Stimulated activated CD4-positive, alpha-beta T cell treated with anti-CD3 and anti-CD28 coated beads, TNF-alpha, amount 100 ng/mL, for 4 hours (primary cell): ENCODE measurements at regions not wholly inside any gene's neighbourhood (a gene's known extent, or its start where the extent isn't known, plus 50 kb on each side); places are given as distances from the start of the nearest gene placed in this dataset.
A peak's percentile ranks its signal among the peaks of the same experiment; 100 is the strongest.

Experiments
- DNase-seq, 3 experiments: peaks; one replicate each; pipeline ENCODE4 v3.0.0-alpha.2; 2020; ENCODE audit warnings: low read depth in 3 of 3

DNA sequence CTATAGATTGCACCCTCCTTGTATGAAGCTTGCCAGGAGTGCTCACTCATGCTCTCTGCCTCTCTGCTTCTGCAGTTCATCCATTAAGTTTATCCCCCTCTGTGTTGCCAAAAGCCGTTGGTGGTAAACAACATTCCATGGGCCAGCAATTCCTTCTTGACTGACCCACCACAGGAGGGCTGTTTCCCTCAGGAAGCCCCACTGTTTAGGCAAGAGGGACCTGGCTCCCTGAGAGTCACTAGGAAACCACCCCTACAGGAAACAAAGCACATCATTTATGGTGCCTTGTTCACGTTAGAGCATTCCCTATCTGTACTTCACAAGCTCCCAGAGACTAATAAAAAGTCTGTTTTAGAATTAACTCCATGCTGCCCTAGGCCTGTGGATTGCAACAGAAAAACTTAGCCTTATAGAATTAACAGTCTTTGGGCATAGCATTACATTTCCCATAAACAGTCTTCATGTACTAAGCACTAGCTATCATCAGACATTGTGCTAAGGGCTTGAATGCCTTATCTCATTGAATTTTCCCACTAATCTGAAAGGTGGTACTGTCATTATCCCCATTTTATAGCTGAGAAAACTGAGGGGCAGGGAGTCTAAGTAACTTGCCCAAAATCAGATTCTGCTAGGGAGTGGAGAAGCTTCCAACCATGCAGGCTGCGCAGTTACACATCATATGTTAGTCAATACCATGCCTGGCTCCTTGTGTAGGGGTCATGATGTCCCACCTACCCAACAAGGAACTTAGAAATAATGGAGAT, 149.9 kb downstream of the SHQ1 start:
- DNase-seq = no peak

DNA sequence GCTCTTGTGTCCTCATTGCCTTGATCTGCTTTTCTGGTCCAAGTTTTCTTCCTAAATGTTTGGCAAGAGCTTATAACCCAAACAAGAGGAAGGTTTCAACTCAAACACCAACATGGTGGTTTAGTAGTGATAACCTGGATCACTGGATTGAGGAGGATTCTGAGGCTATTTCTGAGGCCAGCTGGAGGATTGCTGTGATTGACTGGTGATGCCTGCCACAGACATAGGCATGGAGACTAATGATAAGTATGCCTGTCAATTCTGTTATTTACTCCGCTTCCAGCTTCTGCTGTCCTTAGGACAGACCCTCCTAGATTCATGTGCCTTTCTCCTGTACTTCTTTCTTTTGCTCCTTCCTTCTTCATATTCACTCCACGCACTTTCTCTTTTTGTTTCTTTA, 150.5 kb downstream of the SHQ1 start:
- no peak for DNase-seq

DNA sequence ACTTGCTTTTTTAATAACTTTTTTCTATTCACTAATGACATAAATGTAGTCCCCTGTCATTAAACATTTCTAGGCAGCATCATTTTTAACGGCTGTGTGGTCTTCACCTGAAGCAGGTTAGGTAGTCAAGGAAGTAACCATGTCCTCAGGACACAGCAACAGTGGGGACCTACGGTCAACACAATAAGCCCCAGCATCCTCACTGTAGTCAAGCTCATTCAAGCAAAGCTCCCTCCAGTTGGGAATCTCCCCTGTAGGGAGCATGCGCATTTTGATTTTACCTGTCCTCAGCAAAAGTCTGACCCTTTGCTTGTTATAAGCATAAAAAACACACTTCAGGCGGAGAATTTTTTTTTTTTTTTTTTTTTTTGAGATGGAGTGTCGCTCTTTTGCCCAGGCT, 151.4 kb downstream of the SHQ1 start:
- no peak for DNase-seq

DNA sequence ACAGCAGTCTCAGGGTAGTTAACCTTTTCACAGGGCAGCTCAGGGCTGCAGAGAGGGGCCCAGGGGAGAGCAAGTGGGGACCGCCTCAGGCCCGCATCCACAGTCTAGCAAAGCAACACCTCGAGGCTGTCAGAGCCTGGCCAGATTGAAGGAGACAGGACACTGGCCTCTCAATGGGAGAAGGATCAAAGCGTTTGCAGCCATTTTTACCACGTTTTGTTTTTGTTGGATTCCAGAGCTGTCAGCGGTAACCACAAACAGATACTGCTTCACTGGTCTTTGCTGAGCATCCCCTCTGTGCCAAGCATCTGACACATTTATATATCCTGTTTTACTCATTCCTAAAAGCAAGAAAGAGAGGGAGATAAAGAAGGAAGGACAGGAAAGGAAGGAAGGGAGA, 153.8 kb downstream of the SHQ1 start:
- DNase-seq = no peak

DNA sequence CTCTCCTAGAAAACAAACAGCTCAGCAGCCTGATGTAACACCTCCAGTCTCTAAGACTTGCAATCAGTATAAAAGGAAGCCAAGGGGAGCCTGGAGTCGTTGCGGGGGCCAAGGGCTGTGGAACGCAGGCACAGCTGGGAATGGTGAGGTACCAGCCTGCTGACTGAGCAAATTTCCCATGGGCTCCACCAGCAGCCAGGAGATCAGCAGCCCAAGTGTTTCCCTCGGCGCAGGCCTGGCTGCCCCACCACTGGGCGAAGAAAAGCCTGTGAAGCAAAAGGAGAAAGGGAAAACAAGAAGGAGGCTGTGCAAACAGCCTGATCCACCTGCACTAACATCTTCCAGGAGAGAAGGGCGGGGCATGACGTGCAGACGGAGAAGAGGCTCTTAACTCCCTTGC, 155.3 kb downstream of the SHQ1 start:
- DNase-seq = no peak

DNA sequence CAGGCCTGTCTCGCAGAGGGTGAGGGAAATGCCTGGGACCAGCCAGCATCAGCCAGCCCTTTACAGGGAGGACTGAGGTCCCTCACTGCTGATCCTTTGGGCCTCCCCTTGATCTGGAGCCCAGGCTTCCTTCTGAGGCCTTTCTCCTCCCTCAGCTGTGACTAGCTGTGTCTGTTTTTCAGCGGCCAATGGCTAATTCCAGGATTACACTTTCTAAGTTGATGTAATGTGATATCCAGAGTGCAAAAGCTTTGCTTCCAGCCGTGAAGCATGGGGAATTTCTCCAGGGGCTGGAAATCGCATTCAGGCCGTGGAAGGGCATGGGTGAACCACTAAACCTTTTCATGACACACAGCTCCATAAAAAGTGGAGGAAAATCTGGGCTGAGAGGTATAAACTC, 157.6 kb downstream of the SHQ1 start:
- DNase-seq = no peak

DNA sequence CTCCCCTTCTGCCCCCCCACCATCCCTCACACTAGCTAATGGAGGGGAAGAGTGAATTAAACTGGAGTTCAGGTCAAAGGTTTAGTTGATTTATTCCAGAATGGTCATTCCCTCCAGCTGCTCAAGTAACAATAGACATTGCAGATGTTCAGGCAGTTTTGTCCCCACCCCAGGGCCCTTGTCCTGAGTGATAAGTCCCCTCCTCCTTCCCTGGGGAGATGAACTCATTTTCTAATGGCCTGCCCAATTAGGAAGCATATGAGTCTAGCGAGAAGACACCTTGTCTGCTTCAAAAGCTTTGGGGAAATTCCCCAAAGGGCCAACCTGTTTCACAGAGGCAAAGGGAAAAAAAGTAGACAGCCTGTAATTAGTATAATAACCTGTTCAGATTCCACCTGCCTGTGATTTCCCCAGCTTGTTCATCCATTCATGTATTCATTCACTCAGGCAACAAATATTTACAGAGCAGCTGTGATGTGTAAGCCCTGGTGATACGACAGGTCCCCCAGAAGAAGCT, 165.3 kb downstream of the SHQ1 start:
- no peak for DNase-seq

DNA sequence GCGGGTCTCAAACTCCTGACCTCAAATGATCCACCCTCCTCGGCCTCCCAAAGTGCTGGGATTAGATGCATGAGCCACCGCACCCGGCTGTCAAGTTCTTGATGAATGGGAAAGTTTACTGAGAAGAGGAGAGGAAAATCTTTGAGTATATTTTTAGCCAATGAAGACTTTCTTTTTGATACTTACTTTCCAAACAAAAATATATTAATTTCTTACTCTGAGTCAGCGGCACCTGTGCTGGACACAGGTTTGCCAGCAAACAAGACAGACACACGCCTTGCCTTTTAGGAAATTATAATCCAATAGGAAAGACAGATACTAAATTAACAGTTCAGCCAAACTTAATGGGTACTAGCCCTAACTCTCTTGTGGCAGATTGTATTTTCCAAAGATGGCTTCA, 166.6 kb downstream of the SHQ1 start:
- no peak for DNase-seq

DNA sequence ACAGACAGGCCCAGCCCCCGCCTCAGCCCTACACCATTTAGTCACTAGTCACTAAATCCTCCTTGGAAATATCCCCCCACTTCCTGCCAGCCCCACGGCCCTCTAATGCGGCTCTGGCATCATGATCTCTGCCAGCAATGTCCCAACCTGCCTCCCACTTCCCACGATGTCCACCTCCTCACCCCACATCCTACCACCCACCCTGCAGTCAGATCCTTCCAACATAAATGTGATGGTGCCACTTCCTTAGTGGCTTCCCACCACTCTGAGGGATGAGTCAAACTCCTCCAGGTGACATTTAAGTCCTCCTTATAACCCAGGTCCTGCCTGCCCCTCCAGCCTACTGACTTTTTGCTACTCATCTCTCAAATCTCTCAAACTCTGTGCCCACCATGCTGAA, 167.5 kb downstream of the SHQ1 start:
- DNase-seq = no peak

DNA sequence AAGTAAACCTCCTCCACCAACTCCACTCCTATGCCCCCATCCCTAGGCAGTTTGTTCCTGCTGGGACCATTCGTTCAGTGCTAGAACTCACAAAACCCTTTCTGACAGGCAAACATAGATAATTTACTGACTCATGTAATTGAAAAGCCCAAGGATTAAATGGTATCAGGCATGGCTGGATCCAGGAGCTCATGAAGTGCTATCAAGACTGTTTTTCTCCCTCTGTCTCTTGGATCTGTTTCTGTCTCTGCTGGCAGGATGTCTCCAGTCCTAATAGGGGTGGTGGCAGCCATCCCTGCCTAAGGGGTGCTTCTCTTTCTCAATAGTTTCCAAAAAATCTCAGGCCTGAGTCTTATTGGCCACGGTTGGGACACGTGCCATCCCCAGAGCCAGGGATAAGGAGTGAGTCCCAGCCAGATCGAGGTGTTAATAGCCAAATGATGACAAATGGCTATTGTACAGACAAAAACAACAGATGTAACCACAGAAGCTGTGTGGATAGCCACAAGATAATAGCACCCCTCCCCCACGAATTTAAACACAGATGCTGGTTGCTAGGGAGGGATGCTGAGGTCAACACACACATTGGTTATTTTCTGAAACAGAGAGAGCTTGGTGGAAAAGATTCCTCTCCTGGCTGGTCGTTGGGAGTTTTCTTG, 168.6 kb downstream of the SHQ1 start:
- no peak for DNase-seq

DNA sequence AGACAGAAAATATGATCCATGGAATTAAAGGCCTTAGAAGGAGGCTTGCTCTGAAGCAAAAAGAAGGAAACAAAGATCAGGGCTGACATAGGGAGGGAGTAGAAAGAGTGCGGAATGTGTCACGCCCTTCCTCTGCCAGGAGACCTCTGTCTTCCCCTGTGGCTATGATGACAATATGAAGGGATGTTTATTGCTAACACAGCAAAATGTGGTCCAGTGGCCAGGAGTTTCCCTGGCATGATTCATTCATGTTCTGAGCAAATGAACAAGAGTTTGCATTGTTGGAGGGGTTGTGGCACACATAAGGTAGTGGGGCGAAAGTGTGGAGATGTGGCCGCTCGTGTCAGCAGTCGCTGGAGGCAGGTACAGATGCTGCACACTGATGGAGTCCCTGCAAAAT, 169.4 kb downstream of the SHQ1 start:
- no peak for DNase-seq

DNA sequence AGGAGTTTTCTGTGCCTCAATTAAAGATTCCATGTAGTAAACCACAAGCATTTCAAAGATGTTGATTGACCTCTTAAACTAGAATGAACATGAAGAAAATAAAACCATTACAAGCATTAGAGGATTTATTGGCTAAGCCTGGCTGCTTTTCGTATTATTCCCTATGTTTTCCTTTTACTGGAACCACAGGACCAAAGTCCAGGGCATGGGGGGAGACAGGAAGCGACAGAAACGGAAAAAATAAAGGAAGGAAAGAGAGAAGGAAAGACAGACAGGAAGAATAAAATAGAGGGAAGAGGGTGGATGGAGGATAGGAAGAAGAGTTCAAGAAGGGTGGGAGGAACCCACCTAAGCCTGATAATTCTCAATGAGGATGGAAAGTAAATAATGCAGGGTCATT, 169.9 kb downstream of the SHQ1 start:
- DNase-seq = no peak

DNA sequence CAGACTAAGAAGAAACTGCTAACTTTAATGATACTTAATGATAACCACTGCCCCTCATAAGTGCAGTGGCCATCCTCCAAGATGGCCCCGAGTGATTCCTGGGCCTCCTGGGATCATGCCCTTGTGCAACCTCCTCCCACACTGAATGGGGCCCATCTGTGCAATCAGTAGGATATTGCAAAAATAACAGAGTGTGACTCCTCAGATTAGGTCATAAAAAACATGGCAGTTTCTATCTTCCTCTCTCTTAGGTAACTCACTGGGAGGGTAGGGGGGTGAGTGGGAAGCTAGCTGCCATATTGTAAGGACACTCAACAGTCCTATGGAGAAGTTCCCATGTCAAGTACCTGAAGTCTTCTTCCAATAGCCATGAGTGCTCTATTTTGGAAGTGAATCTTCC, 173.0 kb downstream of the SHQ1 start:
- no peak for DNase-seq

DNA sequence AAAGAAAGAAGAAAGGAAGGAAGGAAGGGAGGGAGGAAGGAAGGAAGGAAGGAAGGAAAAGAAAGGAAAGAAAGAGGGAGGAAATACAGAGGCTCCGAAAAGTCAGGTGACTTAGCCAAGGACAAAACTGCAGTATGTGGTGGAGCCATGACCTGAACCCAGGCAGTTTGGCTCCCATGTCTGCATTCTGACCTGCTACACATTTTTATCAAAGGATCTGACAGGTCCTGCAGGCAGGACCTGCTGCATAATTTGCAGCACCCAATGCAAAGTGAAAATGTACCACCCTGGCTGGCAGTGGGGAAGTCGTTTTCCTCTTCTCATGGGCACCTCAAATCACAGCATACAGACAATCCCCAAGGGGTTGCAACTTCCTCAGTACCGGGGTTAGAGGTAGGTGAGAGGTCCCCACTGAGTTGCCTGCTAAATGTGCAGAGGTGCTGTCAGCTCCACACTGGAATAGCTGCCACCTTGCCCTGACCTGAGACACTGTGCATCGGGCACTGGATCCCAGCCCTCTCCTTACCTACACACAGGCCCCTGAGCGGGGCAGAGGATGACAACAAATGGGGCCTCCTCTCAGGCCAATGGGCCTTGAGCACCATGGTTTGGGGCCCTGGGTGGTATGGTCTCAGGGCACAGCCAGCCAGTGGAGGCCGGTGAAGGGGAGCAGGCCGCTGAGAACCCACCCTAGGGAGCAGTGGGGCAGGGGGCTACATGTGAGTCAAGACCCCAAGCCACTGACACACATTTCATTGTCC, 175.1 kb downstream of the SHQ1 start:
- DNase-seq = no peak

DNA sequence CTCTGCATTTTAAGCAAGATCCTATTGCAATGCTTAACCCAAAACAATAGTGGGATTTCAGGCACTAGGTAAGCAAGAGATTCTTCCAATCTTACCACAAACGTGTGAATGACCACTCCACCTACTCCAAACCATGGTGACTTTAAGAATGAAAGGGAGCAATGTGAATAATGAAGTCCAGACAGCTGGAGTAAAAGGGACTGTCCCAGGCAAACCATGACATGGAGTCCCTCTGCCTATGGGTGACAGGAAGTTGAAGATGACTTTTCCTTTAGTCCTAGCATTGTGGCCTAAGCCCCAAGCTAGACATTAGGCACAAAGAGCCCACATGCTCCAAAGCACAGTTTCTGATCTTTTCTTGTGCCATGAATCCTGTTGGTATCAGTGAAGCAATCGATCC, 179.0 kb downstream of the SHQ1 start:
- no peak for DNase-seq

DNA sequence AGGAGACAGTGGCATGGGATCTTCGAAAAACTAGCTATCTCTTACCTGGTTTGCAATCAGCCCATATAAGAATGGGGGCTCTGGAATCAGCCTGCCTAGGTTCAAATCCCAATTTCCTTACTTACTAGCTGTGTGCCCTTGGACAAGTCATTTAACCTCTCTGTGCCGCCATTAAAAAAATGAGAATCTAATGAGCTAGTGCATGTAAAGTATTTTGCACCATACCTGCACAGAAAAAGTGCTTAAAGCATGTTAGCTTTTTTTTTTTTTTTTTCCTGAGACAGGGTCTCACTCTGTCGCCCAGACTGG, 181.8 kb downstream of the SHQ1 start:
- DNase-seq = no peak

DNA sequence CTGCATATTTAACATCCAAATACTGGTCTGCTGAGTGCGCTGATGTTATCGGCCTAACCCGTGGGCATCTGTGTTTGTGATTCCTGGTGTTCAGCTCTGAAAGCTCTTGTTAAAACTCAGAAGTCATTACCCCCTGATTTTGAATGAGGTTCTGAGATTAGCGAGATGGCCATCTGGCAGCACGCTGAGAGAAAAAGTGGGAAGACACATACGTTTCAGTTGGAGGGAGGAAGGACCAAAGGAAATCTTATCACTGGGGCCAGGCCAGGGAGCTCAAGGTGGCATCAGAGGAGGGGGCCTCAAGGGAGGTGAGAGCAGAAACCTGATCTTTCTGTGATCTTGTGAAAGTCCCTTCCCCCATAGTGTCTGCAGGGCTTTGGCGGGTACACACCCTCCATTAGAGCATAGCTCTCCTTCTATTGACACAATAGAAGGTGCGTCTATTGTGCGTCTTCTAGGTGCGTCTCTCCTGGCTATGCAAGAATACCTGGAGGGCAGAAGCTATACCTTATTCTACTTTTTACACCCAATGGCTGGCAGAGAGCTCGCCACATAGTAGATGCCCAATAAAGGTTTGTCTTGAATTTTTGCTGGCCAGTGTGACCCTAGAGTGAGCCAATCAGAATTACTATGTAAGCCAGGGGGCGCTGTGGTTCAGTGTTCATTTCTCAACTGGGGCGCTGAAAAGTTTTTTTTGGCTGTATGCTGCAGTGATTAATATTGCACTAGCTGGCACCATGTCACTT, 182.4 kb downstream of the SHQ1 start:
- DNase-seq = peak; percentile 13 to 21 (median 21)

DNA sequence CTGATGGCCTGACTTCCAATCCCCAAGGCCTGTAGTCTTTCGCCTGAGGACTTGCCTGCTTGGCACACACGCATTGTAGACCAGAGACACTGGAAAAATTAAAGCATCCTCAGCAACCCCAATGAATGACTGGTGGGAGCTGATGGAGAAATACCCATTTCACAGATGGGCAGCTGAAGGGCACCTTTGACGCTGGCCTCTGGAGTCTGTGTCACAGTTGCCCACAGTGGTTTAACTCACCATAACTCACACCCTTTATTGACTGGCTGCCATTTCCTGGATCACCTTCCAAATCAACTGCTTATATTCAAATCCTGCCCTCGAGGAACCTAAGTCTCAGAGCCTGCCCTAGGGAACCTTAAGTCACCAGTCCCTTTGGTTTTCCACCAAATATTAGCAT, 183.1 kb downstream of the SHQ1 start:
- no peak for DNase-seq

DNA sequence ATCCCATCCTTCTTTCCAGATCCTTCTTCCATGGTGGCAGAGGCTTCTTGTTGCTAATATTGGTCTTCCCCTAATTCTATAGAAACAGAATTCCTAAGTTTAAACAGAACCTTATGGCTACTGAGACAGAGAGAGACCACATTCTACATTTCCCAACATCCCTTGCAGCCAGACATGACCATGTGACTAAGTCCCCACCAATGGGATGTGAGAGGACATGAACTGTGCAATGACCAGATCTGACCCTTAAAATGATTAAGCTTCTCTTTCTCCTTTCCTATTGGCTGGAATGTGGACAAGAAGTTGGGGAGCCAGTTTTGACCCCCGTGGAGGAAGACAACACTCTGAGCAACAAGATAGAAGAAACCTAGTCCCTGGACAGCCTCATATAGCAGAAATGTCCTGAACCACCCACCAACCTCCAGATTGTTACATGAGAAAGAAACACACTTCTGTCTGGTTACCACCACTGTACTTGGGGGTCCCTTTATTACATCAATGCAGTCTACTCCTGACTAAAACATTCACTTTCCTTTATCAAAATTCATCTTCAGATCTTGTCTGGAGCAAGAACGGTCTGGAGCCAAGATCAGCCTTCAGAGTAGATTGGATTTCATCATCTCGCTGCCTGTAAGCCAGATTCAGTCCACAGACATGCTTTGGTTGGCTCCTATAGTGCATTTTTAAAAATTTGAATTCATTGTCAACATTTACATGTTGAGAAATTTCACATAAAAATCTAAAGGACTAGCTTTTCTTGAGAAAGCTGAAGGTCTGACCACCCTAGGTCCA, 183.9 kb downstream of the SHQ1 start:
- no peak for DNase-seq

DNA sequence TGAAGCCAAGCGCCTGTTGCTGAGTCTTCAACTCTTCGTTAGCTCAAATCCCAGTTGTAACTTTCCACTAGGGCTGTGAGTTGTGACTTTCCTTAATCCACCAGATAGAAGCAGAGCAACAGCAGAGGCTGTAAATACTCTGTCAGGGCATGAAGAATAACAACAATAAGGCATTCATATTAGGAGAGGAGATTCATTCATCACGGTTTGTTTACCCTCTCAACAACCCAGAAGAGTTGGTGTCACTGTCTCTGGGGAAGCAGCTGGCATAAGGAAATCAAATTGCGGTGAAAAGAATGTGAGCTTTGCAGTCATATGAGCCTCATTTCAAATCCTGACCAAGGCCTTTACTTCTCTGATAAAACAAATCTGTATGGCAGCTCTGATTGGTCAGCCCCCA, 184.8 kb downstream of the SHQ1 start:
- no peak for DNase-seq

DNA sequence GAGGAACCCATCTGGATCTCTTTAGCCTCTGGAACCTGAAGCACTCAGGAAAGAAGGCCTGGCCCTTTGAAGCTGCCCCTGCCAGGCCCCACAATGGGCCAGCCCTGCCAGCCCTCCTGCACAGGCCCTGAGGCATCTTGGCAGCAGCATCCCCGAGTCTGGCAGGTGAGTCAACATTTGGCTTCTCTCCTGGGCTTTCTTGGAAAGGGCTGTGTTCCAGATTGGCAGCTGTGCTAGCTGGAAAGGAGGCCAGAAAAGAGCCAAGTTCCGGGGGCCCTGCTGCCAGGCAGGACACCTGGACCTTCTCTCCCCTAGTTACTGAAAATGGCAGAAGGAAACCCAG, 187.2 kb downstream of the SHQ1 start:
- DNase-seq = no peak
